ENCODE measurements at regions not wholly inside any gene's neighbourhood (a gene's known extent, or its start where the extent isn't known, plus 50 kb on each side); places are given as distances from the start of the nearest gene placed in this dataset.

GRCh38 chr22:47813661-47814060, 1051.2 kb downstream of the TBC1D22A start:
- DNase-seq = no peak

GRCh38 chr22:47811971-47812370, 1049.5 kb downstream of the TBC1D22A start:
- no peak for DNase-seq

- no peak for DNase-seq
These were observed 1048.4 kb downstream of the TBC1D22A start for GRCh38 chr22:47810505-47811500.

- DNase-seq = no peak
These were observed 1046.6 kb downstream of the TBC1D22A start for GRCh38 chr22:47808886-47809620.

GRCh38 chr22:47808236-47808635, 1045.8 kb downstream of the TBC1D22A start:
- DNase-seq = no peak

- no peak for DNase-seq
These were observed 1045.1 kb downstream of the TBC1D22A start for GRCh38 chr22:47807506-47807905.

- no peak for DNase-seq
These were observed 1044.4 kb downstream of the TBC1D22A start for GRCh38 chr22:47806894-47807293.

- no peak for DNase-seq
These were observed 1043.0 kb downstream of the TBC1D22A start for GRCh38 chr22:47805394-47805935.

DNA sequence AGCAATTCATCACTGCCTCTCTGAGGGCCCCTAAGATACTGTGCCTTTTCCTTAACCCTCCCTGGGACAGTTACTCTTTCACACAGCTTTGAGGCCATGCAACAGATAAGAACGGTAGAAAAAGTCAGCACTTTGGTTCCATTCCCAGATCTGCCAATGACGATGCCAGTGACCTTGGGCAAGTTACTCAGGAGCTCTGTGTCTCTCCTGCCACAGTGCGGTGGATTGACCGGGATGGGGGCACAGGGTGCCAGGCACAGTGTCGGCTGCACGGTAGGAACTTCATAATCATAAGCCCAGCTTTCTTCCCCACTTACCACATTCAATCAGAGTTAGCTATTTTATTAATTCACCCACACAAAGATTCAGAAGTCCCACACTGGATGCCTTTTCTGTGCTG, 1041.8 kb downstream of the TBC1D22A start:
- DNase-seq = no peak

- no peak for DNase-seq
These were observed 1040.0 kb downstream of the TBC1D22A start for GRCh38 chr22:47802421-47802820.

GRCh38 chr22:47801541-47802245, 1039.2 kb downstream of the TBC1D22A start:
- no peak for DNase-seq

DNA sequence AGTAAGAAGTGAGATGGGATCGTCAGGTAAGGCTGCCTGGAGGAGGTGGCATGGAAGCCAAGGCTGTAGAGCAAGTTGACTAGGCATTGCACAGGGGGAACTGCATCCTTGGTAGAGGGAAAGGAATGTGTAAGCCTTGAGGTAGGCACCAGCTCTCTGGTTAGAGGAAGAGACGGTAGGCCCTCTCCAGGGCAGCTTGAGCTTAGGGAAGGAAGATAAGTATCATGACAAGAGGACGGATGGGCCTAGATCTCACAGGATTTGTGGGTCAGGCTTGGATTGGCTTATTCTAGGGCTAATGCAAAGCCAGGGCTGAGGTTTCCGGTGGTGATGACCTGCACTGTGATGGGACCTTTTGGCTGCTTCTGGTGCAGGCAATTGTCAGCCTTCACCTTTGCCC, 1035.8 kb downstream of the TBC1D22A start:
- DNase-seq = no peak

- no peak for DNase-seq
These were observed 1035.0 kb downstream of the TBC1D22A start for GRCh38 chr22:47797342-47797945.

DNA sequence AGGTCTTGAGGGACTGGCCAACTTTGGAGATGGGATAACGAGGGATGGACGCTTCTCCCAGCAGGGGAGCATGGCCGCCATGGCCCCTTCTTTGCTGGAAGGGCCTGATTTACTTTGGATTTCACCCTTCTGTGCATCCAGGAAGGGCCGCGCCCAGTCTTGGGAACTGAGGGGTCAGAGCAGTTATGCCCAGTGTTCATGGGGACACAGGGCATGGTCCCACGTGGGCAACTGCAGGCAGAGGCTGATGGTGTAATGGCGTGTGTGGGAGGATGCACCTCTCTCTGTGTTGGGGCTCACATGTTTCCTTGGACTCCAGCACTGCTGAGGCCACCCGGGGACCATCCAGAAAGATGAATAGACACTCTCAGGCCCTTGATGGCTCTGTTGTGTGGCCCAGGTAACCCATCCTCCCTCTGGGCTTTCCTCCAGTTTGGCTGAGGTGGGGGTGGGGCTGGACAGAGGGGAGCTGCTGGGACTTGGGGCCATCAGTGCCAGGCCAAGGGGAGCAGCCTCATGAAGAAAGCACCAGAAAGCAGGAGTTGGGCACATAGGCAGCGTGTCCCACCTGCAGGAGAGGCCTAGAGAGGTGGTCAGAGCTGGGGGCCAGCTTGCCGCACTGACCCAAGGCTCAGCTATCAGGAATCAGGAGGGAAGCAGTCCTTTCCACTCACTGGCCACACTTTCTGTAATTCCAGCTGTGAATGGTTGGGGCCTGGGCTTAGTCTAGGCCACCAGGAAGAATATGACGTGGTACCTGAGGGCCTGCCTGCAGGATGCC, 1033.9 kb downstream of the TBC1D22A start:
- DNase-seq = no peak

- no peak for DNase-seq
These were observed 1033.2 kb downstream of the TBC1D22A start for GRCh38 chr22:47795477-47796127.

DNA sequence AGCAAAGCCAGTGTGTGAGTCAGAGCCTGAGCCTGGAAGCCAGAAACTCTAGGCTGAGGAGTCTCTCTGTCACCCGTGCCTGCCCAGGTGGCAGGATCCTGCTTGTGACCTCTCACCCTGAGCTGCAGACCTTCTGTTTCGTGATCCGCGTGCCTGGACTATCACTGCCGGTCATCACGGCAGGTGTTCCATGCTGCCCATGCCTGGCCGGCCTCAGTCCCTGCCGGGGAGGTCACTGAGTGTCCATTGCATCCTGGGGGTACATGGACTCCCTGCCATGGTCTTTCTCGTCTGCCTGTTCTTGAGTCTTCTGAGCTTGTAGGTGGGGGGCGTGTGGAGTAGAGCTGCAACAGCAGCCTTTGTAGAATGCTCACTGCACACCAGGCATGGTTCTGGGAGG, 1032.4 kb downstream of the TBC1D22A start:
- no peak for DNase-seq

GRCh38 chr22:47793304-47794101, 1031.1 kb downstream of the TBC1D22A start:
- DNase-seq = no peak

DNA sequence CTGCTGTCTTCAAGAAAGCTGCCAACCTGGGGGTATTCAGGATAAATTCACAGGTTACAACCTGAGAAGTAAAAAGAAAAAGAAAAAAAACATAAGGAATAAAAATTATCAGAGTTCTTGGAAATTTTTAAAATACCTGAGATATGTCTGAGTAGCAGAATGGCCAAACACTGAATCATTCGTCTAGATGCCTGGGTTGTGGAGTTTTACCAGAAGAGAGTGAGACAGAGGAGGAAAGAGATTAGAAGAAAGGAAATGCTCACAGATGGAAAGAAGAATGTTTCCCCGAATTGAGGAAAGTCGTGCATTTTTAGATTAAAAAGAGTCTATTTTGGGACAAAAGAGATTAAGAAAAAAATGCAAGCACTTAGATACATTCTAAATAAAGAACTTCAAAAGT, 1026.7 kb downstream of the TBC1D22A start:
- DNase-seq = no peak

DNA sequence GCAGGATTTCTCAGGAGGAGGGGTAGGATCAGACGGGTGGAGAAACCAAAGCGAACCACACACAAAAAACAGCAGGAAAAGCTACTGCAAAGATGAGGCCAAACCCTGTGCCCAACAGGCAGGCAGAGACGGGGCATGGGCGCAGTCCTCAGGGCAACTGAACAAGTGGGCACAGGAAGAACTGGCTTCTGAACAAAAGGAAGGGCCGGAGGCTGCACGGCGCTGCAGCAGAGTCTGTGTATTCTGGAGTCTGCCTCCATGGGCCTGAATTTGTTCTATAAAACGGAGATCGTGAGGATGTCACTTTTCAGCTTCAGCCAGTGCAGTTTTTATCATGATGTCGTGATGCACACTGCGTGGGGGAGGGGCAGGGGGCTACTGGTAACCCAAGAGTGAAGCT, 1026.0 kb downstream of the TBC1D22A start:
- DNase-seq = no peak

DNA sequence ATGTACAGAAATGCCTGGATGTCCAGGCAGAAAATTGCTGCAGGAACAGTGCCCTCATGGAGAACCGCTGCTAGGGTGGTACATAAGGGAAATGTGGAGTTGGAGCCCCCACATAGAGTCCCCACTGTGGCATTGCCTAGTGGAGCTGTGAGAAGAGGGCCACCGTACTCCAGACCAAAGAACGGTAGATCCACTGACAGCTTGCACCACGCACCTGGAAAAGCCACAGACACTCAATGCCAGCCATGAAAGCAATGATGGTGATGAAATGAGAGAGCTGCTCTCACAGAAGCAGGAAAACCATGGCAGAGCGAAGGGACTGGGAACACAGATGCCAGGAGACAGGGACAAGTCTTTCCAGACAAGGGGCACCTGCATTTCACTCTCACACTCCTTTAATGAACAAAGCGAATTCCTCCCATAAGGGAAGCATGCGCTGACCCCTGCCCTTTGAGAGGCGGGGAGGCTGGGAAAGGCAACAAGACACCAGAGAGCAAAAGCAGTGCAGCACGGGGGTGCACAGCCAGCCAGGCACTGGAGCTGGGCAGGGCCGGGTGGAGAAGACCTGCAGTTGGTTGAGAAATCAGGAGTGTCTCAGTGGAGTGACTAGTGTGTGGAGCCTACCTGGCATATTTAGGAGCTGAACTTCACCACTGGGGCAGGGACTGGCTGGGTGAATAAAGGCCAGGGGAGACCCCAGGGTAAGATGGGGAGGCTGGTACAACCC, 1025.2 kb downstream of the TBC1D22A start:
- no peak for DNase-seq

Measured in NCI-H2107 (cell line).